BE2C (cell line): ENCODE measurements at regions not wholly inside any gene's neighbourhood (a gene's known extent, or its start where the extent isn't known, plus 50 kb on each side); places are given as distances from the start of the nearest gene placed in this dataset.

Experiments
- DNase-seq: peaks from one replicate; pipeline ENCODE4 v3.0.0-alpha.2; 2020
- H3K27me3 ChIP-seq: fragments of 250-450 bp; sonication (Bioruptor Pico); 2 replicates; pipeline ENCODE4 v1.5.1; 2020; ENCODE audit warnings: mild to moderate bottlenecking
- H3K36me3 ChIP-seq: fragments of 250-450 bp; sonication (Bioruptor Pico); 2 replicates; pipeline ENCODE4 v1.5.1; 2020; ENCODE audit warnings: mild to moderate bottlenecking
- H3K4me1 ChIP-seq: fragments of 250-450 bp; sonication (Bioruptor Pico); 2 replicates; pipeline ENCODE4 v1.5.1; 2020
- H3K4me3 ChIP-seq: 2 replicates; pipeline ENCODE4 v1.5.1; 2011; ENCODE audit warnings: low read depth, low read length
- H3K9me3 ChIP-seq: fragments of 250-450 bp; sonication (Bioruptor Pico); 2 replicates; pipeline ENCODE4 v1.5.1; 2020
- CTCF ChIP-seq: IDR thresholded peaks from 2 replicates; pipeline ENCODE4 v1.5.1; 2012; ENCODE audit warnings: mild to moderate bottlenecking, low read depth, low read length

- Histone ChIP-seq H3K36me3 (no peaks in the 10 kb centered on the region), H3K4me3 (no peak overlapping the region), H3K9me3 (no peaks in the 10 kb centered on the region), H3K4me1 (no peaks in the 10 kb centered on the region), H3K27me3 (no peaks in the 10 kb centered on the region)
- DNase-seq, result no peak
- TF ChIP-seq CTCF, result no peak
Observed at GRCh38 chr21:35259457-35259856, 210.4 kb upstream of the RUNX1 start.

- Histone ChIP-seq H3K9me3 (no peaks in the 10 kb centered on the region), H3K4me1 (no peaks in the 10 kb centered on the region), H3K27me3 (no peaks in the 10 kb centered on the region), H3K4me3 (no peak overlapping the region), H3K36me3 (no peaks in the 10 kb centered on the region)
- DNase-seq, result no peak
- TF ChIP-seq CTCF, result no peak
Observed at GRCh38 chr21:35258521-35258920, 209.4 kb upstream of the RUNX1 start.

- Histone ChIP-seq H3K9me3 (no peaks in the 10 kb centered on the region), H3K4me1 (no peaks in the 10 kb centered on the region), H3K4me3 (no peak overlapping the region), H3K27me3 (no peaks in the 10 kb centered on the region), H3K36me3 (no peaks in the 10 kb centered on the region)
- DNase-seq, result no peak
- TF ChIP-seq CTCF, result no peak
Observed at GRCh38 chr21:35257413-35257812, 208.3 kb upstream of the RUNX1 start.

- H3K4me1 ChIP-seq, result no peaks in the 10 kb centered on the region
Observed at GRCh38 chr21:35256468-35256988, 207.4 kb upstream of the RUNX1 start.

GRCh38 chr21:35254765-35255138 is 205.7 kb upstream of the RUNX1 start:
- Histone ChIP-seq H3K27me3 (no peaks in the 10 kb centered on the region), H3K9me3 (no peaks in the 10 kb centered on the region), H3K4me3 (no peak overlapping the region), H3K36me3 (no peaks in the 10 kb centered on the region), H3K4me1 (no peaks in the 10 kb centered on the region)
- no peak for TF ChIP-seq CTCF
- no peak for DNase-seq

More at GRCh38 chr21:35256468-35256988, 207.4 kb upstream of the RUNX1 start:
- TF ChIP-seq CTCF, result no peak
- DNase-seq, result no peak
- H3K4me3 ChIP-seq, result no peak overlapping the region
- H3K27me3 ChIP-seq, result no peaks in the 10 kb centered on the region
- H3K36me3 ChIP-seq, result no peaks in the 10 kb centered on the region
- H3K9me3 ChIP-seq, result no peaks in the 10 kb centered on the region

- no peaks in the 10 kb centered on the region; the same call in 1 of the 2 replicates for H3K9me3 ChIP-seq
- H3K27me3 ChIP-seq, result no peaks in the 10 kb centered on the region
- no peak for DNase-seq
- no peaks in the 10 kb centered on the region for H3K36me3 ChIP-seq
- H3K4me3 ChIP-seq, result no peak overlapping the region
- TF ChIP-seq CTCF, result no peak
- H3K4me1 ChIP-seq, result no peaks in the 10 kb centered on the region
Observed at GRCh38 chr21:35254006-35254764, 205.1 kb upstream of the RUNX1 start.
